Upper lobe of right lung (tissue), 1 donor: ENCODE measurements at regions not wholly inside any gene's neighbourhood (a gene's known extent, or its start where the extent isn't known, plus 50 kb on each side); places are given as distances from the start of the nearest gene placed in this dataset.

Source experiments
- ATAC-seq: fragments of 200-7000 bp; cut with Tn5 transposase; one replicate; pipeline ENCODE4 v1.9.1; 2020; ENCODE audit warnings: mild to moderate bottlenecking, moderate library complexity
- DNase-seq: peaks from one replicate; pipeline ENCODE4 v3.0.0-alpha.2; 2020
- H3K27ac ChIP-seq: fragments of 200-600 bp; one replicate; pipeline ENCODE4 v1.8.0; 2022
- H3K27me3 ChIP-seq: fragments of 200-600 bp; one replicate; pipeline ENCODE4 v1.8.0; 2022; ENCODE audit warnings: mild to moderate bottlenecking
- H3K36me3 ChIP-seq: fragments of 200-600 bp; one replicate; pipeline ENCODE4 v1.8.0; 2022
- H3K4me1 ChIP-seq: fragments of 200-600 bp; one replicate; pipeline ENCODE4 v1.8.0; 2022
- H3K4me3 ChIP-seq: fragments of 200-600 bp; one replicate; pipeline ENCODE4 v1.8.0; 2022; ENCODE audit warnings: mild to moderate bottlenecking
- H3K9me3 ChIP-seq: fragments of 200-600 bp; one replicate; pipeline ENCODE4 v1.8.0; 2022
- CTCF ChIP-seq: fragments of 200-600 bp; IDR thresholded peaks from one replicate; pipeline ENCODE4 v1.8.0; 2022; ENCODE audit warnings: antibody characterized with exemption
- intact Hi-C: fragments of 100-400 bp; cut with DNase I; formaldehyde crosslinking; loops from one replicate; pipeline ENCODE4 v1.11.0; 2022
- donor health status: DM: no; HTN: yes; CAD: no; lungs with severe emphysema.

- Histone ChIP-seq H3K27ac (no peak overlapping the region), H3K36me3 (no peaks in the 10 kb centered on the region), H3K27me3 (no peaks in the 10 kb centered on the region), H3K4me1 (no peaks in the 10 kb centered on the region), H3K9me3 (peaks cover 4% of the 10 kb centered on the region), H3K4me3 (no peak overlapping the region)
- DNase-seq (no peak), ATAC-seq (no peak)
- no peak for TF ChIP-seq CTCF
- intact Hi-C loops: no loop called here
Measured at GRCh38 chr2:83582589-83582988, 876.5 kb downstream of the SUCLG1 start.

- no peak for DNase-seq
- no peaks in the 10 kb centered on the region for H3K36me3 ChIP-seq
- intact Hi-C loops: no loop called here
- ATAC-seq: no peak
- H3K27me3 ChIP-seq: no peaks in the 10 kb centered on the region
- no peaks in the 10 kb centered on the region for H3K4me1 ChIP-seq
- no peak overlapping the region for H3K27ac ChIP-seq
- TF ChIP-seq CTCF: no peak
- no peak overlapping the region for H3K4me3 ChIP-seq
- H3K9me3 ChIP-seq: peaks cover 4% of the 10 kb centered on the region
Measured at GRCh38 chr2:83579507-83579906, 879.6 kb downstream of the SUCLG1 start.

DNA sequence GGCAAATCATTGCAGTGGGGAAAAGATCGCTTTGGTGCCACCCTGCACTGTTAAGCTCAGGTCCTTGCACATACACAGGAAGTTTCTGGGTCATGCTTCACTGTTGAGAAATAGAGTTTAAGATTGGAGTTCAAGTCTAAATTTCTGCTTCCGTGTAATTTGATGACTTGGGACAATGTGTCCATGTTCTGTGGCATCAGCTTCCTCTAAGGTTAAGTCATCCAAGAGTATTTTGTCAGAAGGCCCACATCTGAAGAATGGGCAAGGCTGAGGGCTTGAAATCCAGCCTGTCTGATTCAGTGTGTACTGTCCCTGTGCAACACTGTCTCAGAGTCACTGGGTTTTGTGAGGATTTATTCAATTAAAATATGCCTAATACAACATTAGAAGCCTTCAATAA lies 880.7 kb downstream of the SUCLG1 start:
- DNase-seq (no peak), ATAC-seq (no peak)
- no peaks in the 10 kb centered on the region for H3K4me1 ChIP-seq
- intact Hi-C loops: no loop called here
- H3K36me3 ChIP-seq: no peaks in the 10 kb centered on the region
- TF ChIP-seq CTCF: no peak
- H3K4me3 ChIP-seq: no peak overlapping the region
- H3K27ac ChIP-seq: no peak overlapping the region
- no peaks in the 10 kb centered on the region for H3K27me3 ChIP-seq
- H3K9me3 ChIP-seq: peaks cover 4% of the 10 kb centered on the region

GRCh38 chr2:83574614-83575013 lies 884.5 kb downstream of the SUCLG1 start:
- H3K27ac ChIP-seq: no peak overlapping the region
- no peaks in the 10 kb centered on the region for H3K4me1 ChIP-seq
- no peaks in the 10 kb centered on the region for H3K36me3 ChIP-seq
- no peaks in the 10 kb centered on the region for H3K9me3 ChIP-seq
- no peaks in the 10 kb centered on the region for H3K27me3 ChIP-seq
- ATAC-seq: no peak
- intact Hi-C loops: no loop called here
- no peak for TF ChIP-seq CTCF
- no peak for DNase-seq
- H3K4me3 ChIP-seq: no peak overlapping the region

DNA sequence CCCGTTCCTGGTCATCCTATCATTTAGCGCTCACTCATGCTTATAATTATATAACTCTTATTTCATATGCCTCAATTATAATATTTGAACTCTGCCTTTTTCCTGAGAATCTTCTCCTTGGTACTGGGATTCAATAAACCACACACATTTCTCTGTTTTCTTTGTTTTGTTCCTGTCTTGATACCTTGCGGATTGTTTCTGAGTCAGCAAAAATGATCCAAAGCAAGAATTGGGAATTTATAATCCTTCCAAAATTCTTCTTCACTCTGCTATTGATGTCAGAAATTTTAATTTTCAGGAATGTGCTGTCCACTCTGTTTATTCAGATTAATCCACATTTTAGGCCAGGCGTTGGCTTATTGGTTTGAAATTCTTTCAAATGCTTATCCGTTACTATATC lies 886.0 kb downstream of the SUCLG1 start:
- Histone ChIP-seq H3K27me3 (no peaks in the 10 kb centered on the region), H3K4me1 (no peaks in the 10 kb centered on the region), H3K36me3 (no peaks in the 10 kb centered on the region), H3K4me3 (no peak overlapping the region), H3K27ac (no peak overlapping the region), H3K9me3 (no peaks in the 10 kb centered on the region)
- no peak for DNase-seq
- no peak for ATAC-seq
- intact Hi-C loops: no loop called here
- no peak for TF ChIP-seq CTCF

DNA sequence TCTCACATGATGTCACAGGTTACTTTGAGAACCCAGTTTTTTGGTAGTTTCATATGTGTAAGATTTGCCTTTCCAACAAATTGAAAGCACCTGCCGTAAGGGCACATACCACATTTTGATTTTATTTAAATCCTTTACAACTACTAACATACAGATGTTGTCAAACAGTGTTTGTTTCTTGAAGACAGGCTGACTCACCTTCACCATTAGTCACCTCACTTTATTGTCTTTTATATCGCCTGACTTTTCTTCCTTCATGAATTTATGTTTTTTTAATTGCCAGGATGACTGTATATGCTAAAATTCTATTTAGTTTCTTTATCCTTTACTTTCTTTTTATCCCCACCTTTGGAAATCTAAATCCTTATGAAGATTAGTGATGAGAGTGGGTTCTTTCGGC lies 886.7 kb downstream of the SUCLG1 start:
- TF ChIP-seq CTCF: no peak
- Histone ChIP-seq H3K27me3 (no peaks in the 10 kb centered on the region), H3K4me3 (no peak overlapping the region), H3K9me3 (no peaks in the 10 kb centered on the region), H3K36me3 (no peaks in the 10 kb centered on the region), H3K27ac (no peak overlapping the region), H3K4me1 (no peaks in the 10 kb centered on the region)
- DNase-seq (no peak), ATAC-seq (no peak)
- intact Hi-C loops: no loop called here
